ENCODE measurements at regions not wholly inside any gene's neighbourhood (a gene's known extent, or its start where the extent isn't known, plus 50 kb on each side); places are given as distances from the start of the nearest gene placed in this dataset.
A peak's percentile ranks its signal among the peaks of the same experiment; 100 is the strongest.
"Not testable (repeated sequence)": the region's sequence is repeated elsewhere in the genome, so short reads cannot be mapped to it uniquely, and the experiment has no call there.

DNA sequence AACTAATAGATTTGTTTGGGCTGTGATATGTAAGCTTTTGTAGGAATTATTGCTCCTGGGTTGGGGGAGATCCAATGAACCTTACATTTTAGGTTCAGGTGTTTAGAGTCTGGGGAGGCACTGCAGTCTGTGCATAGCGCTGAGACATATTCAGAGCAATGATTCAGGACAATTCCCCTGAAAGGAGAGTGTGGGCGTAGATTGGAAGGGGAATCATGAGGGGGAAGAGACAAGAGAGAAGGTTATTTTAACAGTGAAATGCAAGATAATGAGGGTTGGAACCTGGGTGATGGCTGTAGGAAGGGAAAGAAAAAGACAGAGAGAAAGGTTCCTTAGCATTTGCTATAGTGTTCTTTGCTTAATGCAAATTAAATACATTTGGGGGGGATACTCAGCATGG is 1013.4 kb downstream of the REEP3 start:
- Mint-ChIP-seq H3K4me1 (no peaks in the 10 kb centered on the region), H3K27ac (no peak overlapping the region), H3K4me3 (no peak overlapping the region), H3K36me3 (peaks cover 0 to 1% (median 0%) of the 10 kb centered on the region in 3 donors), H3K27me3 (ENCODE audit: low read depth in 3 of 3) (peaks cover 0 to under 1% (median 0%) of the 10 kb centered on the region in 3 donors), H3K9me3 (peaks cover 10 to 42% (median 21%) of the 10 kb centered on the region in 6 donors)
- no peak for DNase-seq

- Mint-ChIP-seq H3K27me3 (ENCODE audit: low read depth in 3 of 3) (no peaks in the 10 kb centered on the region), H3K36me3 (no peaks in the 10 kb centered on the region), H3K27ac (no peak overlapping the region), H3K9me3 (peaks cover 10 to 42% (median 21%) of the 10 kb centered on the region in 6 donors), H3K4me1 (no peaks in the 10 kb centered on the region), H3K4me3 (no peak overlapping the region)
- DNase-seq = no peak
Measured at GRCh38 chr10:64535131-64535867, 1014.1 kb downstream of the REEP3 start.

GRCh38 chr10:64537112-64537511 is 1015.9 kb downstream of the REEP3 start:
- Mint-ChIP-seq H3K27ac (no peak overlapping the region), H3K9me3 (peaks cover 4 to 38% (median 17%) of the 10 kb centered on the region in 6 donors), H3K4me3 (no peak overlapping the region), H3K27me3 (ENCODE audit: low read depth in 3 of 3) (no peaks in the 10 kb centered on the region), H3K36me3 (no peaks in the 10 kb centered on the region), H3K4me1 (no peaks in the 10 kb centered on the region)
- no peak for DNase-seq

DNA sequence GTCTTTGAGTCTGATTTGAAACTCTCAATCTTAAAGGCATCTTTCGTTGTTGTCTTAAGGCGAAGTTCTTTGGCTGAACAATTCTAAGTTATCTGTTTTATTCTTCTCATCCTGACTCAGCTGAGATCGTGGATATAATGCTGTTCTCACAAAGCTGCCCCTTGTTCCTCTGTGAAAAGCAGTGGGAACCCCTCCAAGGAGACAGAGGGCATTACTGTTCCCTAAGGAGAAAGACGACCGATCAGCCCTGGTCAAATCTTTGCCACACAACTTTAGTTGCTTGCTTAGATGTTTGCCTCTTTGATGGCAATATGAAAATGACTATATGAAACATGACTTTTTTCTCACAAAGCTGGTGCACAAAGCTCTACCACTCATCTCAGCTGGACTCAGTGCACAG is 1016.7 kb downstream of the REEP3 start:
- Mint-ChIP-seq H3K36me3 (no peaks in the 10 kb centered on the region), H3K27me3 (ENCODE audit: low read depth in 3 of 3) (no peaks in the 10 kb centered on the region), H3K9me3 (peaks cover 4 to 40% (median 16%) of the 10 kb centered on the region in 6 donors), H3K27ac (no peak overlapping the region), H3K4me1 (no peaks in the 10 kb centered on the region), H3K4me3 (no peak overlapping the region)
- DNase-seq = no peak

DNA sequence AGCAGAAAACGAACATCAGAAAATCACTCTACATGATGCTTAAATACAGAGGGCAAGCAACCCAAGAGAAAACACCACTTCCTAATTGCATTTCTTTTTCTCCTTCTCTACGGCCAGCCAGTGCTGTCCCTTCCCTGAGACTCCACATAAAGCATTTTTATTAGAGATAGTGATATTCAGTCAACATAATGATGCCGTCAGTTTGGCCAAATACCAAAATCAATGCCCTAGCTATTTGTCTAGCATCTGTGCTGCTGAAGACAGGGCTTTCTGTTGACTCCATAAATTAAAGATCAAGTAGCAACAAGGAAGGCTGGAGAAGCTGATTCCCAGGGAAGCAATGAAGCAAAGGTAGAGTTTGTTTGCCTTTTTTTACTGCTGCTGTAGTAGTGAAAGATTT is 1024.9 kb downstream of the REEP3 start:
- Mint-ChIP-seq H3K27me3 (ENCODE audit: low read depth in 3 of 3) (peaks cover 0 to 1% (median 0%) of the 10 kb centered on the region in 3 donors), H3K4me1 (no peaks in the 10 kb centered on the region), H3K9me3 (peaks cover 4 to 20% (median 9%) of the 10 kb centered on the region in 6 donors), H3K27ac (no peak overlapping the region), H3K4me3 (no peak overlapping the region), H3K36me3 (no peaks in the 10 kb centered on the region)
- no peak for DNase-seq

- Mint-ChIP-seq H3K9me3 (peaks cover 5 to 31% (median 10%) of the 10 kb centered on the region in 6 donors), H3K27ac (no peak overlapping the region), H3K4me1 (no peaks in the 10 kb centered on the region), H3K27me3 (ENCODE audit: low read depth in 3 of 3) (peaks cover 0 to 1% (median 0%) of the 10 kb centered on the region in 3 donors), H3K4me3 (no peak overlapping the region), H3K36me3 (no peaks in the 10 kb centered on the region)
- no peak for DNase-seq
Measured at GRCh38 chr10:64547168-64547567, 1026.0 kb downstream of the REEP3 start.

DNA sequence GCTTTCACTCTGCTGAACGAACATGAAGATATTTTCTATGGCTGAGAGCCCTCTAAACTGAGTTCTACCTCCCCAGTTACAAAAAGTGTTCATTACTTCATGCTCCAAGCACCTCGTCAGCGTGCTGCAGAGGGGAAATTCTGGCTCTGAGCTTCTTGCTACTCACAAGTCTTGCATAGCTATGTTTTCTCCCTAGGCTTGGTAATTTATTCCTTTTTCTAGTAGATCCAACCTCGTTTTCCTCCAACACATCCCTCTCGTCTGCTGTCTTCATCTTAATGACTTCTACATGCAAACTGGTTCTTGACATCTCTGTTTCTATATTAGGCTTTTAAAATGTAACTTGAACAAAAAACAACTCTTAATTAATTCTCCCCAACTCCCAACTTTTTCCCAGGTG is 1034.5 kb downstream of the REEP3 start:
- H3K9me3 Mint-ChIP-seq = peaks cover 6 to 51% (median 24%) of the 10 kb centered on the region in 6 donors
- H3K27me3 Mint-ChIP-seq (ENCODE audit: low read depth in 3 of 3) = no peaks in the 10 kb centered on the region
- H3K27ac Mint-ChIP-seq = no peak overlapping the region
- H3K36me3 Mint-ChIP-seq = peaks cover 0 to 4% (median 0%) of the 10 kb centered on the region in 3 donors
- no peaks in the 10 kb centered on the region for H3K4me1 Mint-ChIP-seq
- DNase-seq = no peak
- no peak overlapping the region for H3K4me3 Mint-ChIP-seq

DNA sequence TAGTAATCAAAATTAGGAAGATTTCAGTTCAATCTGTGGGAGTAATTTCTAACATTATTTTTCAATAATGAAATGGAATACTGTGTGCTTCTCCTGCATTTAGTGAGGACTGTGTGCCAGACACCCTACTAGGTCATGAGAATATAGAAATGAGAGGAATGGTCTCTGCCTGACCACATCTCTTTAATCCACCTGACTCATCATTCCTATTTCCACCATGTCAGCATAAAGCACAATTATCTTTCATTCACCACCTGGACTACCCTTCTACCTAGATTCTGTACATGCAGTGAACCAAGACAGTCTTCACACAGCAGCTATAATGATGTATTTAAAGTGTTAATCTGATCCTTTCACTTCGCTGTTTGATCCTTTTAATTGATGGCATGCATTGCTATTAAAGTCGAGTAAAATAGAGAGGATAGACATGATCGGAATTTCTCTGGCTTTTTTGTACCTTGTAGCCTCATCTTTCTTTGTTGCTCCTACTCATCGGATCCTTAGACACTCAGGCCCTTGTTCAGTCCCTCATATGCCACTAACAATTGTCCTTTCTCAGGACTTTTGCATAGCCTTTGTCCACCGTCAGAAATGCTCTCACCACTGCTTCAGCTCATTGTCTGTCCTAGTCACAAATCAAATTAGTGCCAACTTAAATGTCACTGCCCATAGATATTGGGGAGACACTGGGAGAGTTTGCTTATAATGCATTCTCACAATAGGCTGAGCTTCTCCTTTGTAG is 1037.1 kb downstream of the REEP3 start:
- Mint-ChIP-seq H3K27me3 (ENCODE audit: low read depth in 3 of 3) (no peaks in the 10 kb centered on the region), H3K9me3 (peaks cover 5 to 55% (median 33%) of the 10 kb centered on the region in 6 donors), H3K36me3 (peaks cover 0 to 4% (median 0%) of the 10 kb centered on the region in 3 donors), H3K27ac (no peak overlapping the region), H3K4me1 (no peaks in the 10 kb centered on the region), H3K4me3 (no peak overlapping the region)
- DNase-seq = no peak

- Mint-ChIP-seq H3K27me3 (ENCODE audit: low read depth in 3 of 3) (peaks cover 0 to 3% (median 2%) of the 10 kb centered on the region in 3 donors), H3K4me1 (no peaks in the 10 kb centered on the region), H3K27ac (no peak overlapping the region), H3K4me3 (no peak overlapping the region), H3K9me3 (peaks cover 16 to 55% (median 29%) of the 10 kb centered on the region in 6 donors), H3K36me3 (peaks cover 0 to 4% (median under 1%) of the 10 kb centered on the region in 3 donors)
- no peak for DNase-seq
Measured at GRCh38 chr10:64571056-64571455, 1049.9 kb downstream of the REEP3 start.

DNA sequence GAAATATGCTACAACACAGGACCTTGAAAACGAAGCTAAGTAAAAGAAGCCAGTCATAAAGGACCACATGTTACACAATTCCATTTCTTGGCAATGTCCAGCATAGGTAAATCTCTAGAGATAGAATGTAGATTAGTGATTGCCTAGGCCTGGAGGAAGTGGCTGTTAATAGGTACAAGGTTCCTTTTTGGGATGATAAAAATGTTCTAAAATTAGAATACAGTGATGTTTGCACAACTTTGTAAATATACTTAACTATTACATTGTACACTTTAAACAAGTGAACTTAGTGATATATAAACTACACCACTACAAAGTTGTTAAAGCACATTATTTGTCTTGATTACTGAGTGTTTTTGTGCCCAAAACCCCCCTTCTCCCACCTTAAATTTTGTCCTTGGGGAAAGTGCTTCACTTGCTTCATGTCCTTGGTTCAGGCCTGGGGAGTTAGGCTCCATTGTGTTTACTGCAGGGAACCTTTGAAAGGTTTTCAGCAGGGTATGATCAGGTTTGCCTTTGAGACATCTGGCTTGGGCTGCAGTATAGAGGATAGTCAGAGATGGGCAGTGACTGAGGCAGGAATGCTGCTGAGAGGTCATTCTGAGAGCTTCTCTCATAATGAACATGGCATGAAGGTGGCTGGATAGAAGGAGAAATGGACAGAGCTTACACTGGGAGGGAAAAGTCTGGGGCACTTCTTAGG is 1052.6 kb downstream of the REEP3 start:
- Mint-ChIP-seq H3K9me3 (peaks cover 15 to 31% (median 19%) of the 10 kb centered on the region in 6 donors), H3K4me1 (no peaks in the 10 kb centered on the region), H3K36me3 (peaks cover 0 to 4% (median 0%) of the 10 kb centered on the region in 3 donors), H3K27ac (peak overlapping the region in 1 of 6 donors; percentile 13), H3K4me3 (no peak overlapping the region), H3K27me3 (ENCODE audit: low read depth in 3 of 3) (peaks cover 0 to 3% (median 2%) of the 10 kb centered on the region in 3 donors)
- DNase-seq = no peak

- DNase-seq = no peak
- Mint-ChIP-seq H3K9me3 (peaks cover 15 to 33% (median 20%) of the 10 kb centered on the region in 6 donors), H3K36me3 (peaks cover 0 to 4% (median 0%) of the 10 kb centered on the region in 3 donors), H3K4me1 (no peaks in the 10 kb centered on the region), H3K4me3 (no peak overlapping the region), H3K27ac (no peak overlapping the region), H3K27me3 (ENCODE audit: low read depth in 3 of 3) (peaks cover 0 to 3% (median 2%) of the 10 kb centered on the region in 3 donors)
Measured at GRCh38 chr10:64574371-64574770, 1053.2 kb downstream of the REEP3 start.

DNA sequence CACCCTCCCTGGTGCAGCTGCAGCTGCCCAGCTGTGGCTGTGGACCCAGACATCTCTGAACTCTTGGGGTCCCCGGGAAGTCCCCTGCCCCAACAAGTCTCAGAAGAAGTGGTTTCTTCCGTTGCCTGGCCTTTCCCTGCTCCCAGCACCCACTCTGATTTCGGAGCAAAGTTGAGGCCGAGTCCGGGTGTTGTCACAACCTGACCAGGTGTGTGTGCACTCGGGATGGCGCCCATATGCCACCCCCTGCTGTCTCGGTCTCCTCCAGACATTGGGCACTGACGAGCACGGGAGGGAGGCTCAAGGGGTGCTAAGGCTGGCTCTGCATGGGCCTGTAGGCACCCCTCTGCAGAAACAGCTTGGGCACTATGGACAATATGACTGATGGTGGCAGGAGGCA is 1055.3 kb downstream of the REEP3 start:
- H3K4me1 Mint-ChIP-seq = no peaks in the 10 kb centered on the region

GRCh38 chr10:64578757-64579156 is 1057.6 kb downstream of the REEP3 start:
- peaks cover 12 to 55% (median 26%) of the 10 kb centered on the region in 6 donors for H3K9me3 Mint-ChIP-seq
- not testable (repeated sequence) for H3K36me3 Mint-ChIP-seq

More for the DNA sequence above, 1055.3 kb downstream of the REEP3 start:
- no peak for DNase-seq
- H3K36me3 Mint-ChIP-seq = peaks cover 0 to 4% (median 0%) of the 10 kb centered on the region in 3 donors
- no peak overlapping the region for H3K4me3 Mint-ChIP-seq
- peaks cover 0 to 3% (median 2%) of the 10 kb centered on the region in 3 donors for H3K27me3 Mint-ChIP-seq (ENCODE audit: low read depth in 3 of 3)
- no peak overlapping the region for H3K27ac Mint-ChIP-seq
- H3K9me3 Mint-ChIP-seq = peaks cover 7 to 34% (median 16%) of the 10 kb centered on the region in 6 donors

More at GRCh38 chr10:64578757-64579156, 1057.6 kb downstream of the REEP3 start:
- H3K27ac Mint-ChIP-seq; DNase-seq; H3K4me1 Mint-ChIP-seq; H3K4me3 Mint-ChIP-seq; H3K27me3 Mint-ChIP-seq (ENCODE audit: low read depth in 3 of 3): not testable (repeated sequence)

All from immature natural killer cell (primary cell).